Esophagus squamous epithelium (tissue), 4 donors: ENCODE measurements at regions not wholly inside any gene's neighbourhood (a gene's known extent, or its start where the extent isn't known, plus 50 kb on each side); places are given as distances from the start of the nearest gene placed in this dataset.

Source experiments
- CTCF ChIP-seq, 6 experiments: fragments of 450-650 bp in 4 of 6; fragments of 200-600 bp in 2 of 6; sonication (generic) in 2 of 6; IDR thresholded peaks; one replicate each; pipeline ENCODE4 v1.5.1; 2016 to 2019; ENCODE audit warnings: antibody characterized with exemption in 6 of 6, mild to moderate bottlenecking in 4 of 6, moderate library complexity in 4 of 6
- POLR2A ChIP-seq, 4 donors: fragments of 450-650 bp; IDR thresholded peaks; one replicate each; pipeline ENCODE4 v1.6.1; 2017; ENCODE audit warnings: antibody characterized with exemption in 4 of 4, mild to moderate bottlenecking in 4 of 4, moderate library complexity in 3 of 4

DNA sequence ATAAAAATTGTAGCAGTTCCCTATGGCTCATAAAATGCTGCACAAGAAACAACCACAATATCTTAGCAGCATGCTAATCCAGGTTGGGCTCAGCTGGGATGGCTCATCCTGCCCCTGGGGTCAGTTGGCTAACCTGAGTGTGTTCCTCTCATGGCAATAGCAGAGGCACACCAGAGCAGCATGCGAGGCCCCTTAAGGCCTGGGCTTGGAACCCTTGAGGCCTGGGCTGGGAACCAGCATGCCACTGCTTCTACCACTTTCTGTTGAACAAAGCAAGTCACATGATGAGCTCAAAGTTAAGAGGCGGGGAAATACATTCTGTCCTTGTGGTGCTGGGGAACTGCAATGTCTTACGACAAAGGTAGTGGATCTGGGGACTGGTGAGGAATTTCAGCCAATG is 154.4 kb upstream of the FOXF1 start:
- no peak for TF ChIP-seq CTCF (IDR thresholded peaks at IDR 0.05)
- no peak for TF ChIP-seq POLR2A (IDR thresholded peaks at IDR 0.05)
